HS-27A (cell line): ENCODE measurements at regions not wholly inside any gene's neighbourhood (a gene's known extent, or its start where the extent isn't known, plus 50 kb on each side); places are given as distances from the start of the nearest gene placed in this dataset.
A peak's percentile ranks its signal among the peaks of the same experiment; 100 is the strongest.
"Not testable (repeated sequence)": the region's sequence is repeated elsewhere in the genome, so short reads cannot be mapped to it uniquely, and the experiment has no call there.

Source experiments
- DNase-seq: peaks from one replicate; pipeline ENCODE4 v3.0.0-alpha.2; 2012; ENCODE audit warnings: low read depth, missing footprints

- DNase-seq, result no peak
Measured at GRCh38 chr22:22783575-22783974, 104.0 kb upstream of the IGLL5 start.

GRCh38 chr22:22784249-22785039, 103.2 kb upstream of the IGLL5 start:
- no peak for DNase-seq

GRCh38 chr22:22785316-22786065, 102.1 kb upstream of the IGLL5 start:
- DNase-seq, result no peak

- no peak for DNase-seq
Measured at GRCh38 chr22:22786301-22787115, 101.1 kb upstream of the IGLL5 start.

- DNase-seq, result no peak
Measured at GRCh38 chr22:22787151-22787550, 100.5 kb upstream of the IGLL5 start.

GRCh38 chr22:22787786-22788459, 99.7 kb upstream of the IGLL5 start:
- DNase-seq, result peak; percentile 4

- no peak for DNase-seq
Measured at GRCh38 chr22:22788460-22789037, 99.1 kb upstream of the IGLL5 start.

- no peak for DNase-seq
Measured at GRCh38 chr22:22789233-22789921, 98.2 kb upstream of the IGLL5 start.

- no peak for DNase-seq
Measured at GRCh38 chr22:22789922-22790845, 97.4 kb upstream of the IGLL5 start.

- no peak for DNase-seq
Measured at GRCh38 chr22:22791438-22792181, 96.0 kb upstream of the IGLL5 start.

GRCh38 chr22:22792205-22792786, 95.3 kb upstream of the IGLL5 start:
- not testable (repeated sequence) for DNase-seq

GRCh38 chr22:22795639-22796038, 92.0 kb upstream of the IGLL5 start:
- not testable (repeated sequence) for DNase-seq

- DNase-seq, result no peak
Measured at GRCh38 chr22:22796724-22797123, 90.9 kb upstream of the IGLL5 start.

GRCh38 chr22:22798232-22798616, 89.4 kb upstream of the IGLL5 start:
- DNase-seq, result no peak

GRCh38 chr22:22798716-22799115, 88.9 kb upstream of the IGLL5 start:
- DNase-seq, result no peak

GRCh38 chr22:22799561-22799960, 88.1 kb upstream of the IGLL5 start:
- no peak for DNase-seq

- DNase-seq, result no peak
Measured at GRCh38 chr22:22800716-22801115, 86.9 kb upstream of the IGLL5 start.

- DNase-seq, result no peak
Measured at GRCh38 chr22:22802339-22802970, 85.2 kb upstream of the IGLL5 start.
